Activated CD4-positive, CD25-positive, alpha-beta regulatory T cell treated with anti-CD3 and anti-CD28 coated beads, Interleukin-2, amount 50 U/mL, for 72 hours (primary cell): ENCODE measurements at regions not wholly inside any gene's neighbourhood (a gene's known extent, or its start where the extent isn't known, plus 50 kb on each side); places are given as distances from the start of the nearest gene placed in this dataset.

ENCODE experiments used
- DNase-seq: peaks from one replicate; pipeline ENCODE4 v3.0.0; 2021

- no peak for DNase-seq
Observed at GRCh38 chr3:8366219-8366810, 135.3 kb upstream of the LMCD1 start.

- DNase-seq: no peak
Observed at GRCh38 chr3:8368598-8368997, 133.0 kb upstream of the LMCD1 start.

- DNase-seq: no peak
Observed at GRCh38 chr3:8369638-8370037, 132.0 kb upstream of the LMCD1 start.

- DNase-seq: no peak
Observed at GRCh38 chr3:8371085-8371551, 130.5 kb upstream of the LMCD1 start.

- no peak for DNase-seq
Observed at GRCh38 chr3:8371960-8372463, 129.6 kb upstream of the LMCD1 start.

- no peak for DNase-seq
Observed at GRCh38 chr3:8380904-8381704, 120.5 kb upstream of the LMCD1 start.

- no peak for DNase-seq
Observed at GRCh38 chr3:8385848-8386620, 115.6 kb upstream of the LMCD1 start.

- DNase-seq: no peak
Observed at GRCh38 chr3:8387571-8387970, 114.1 kb upstream of the LMCD1 start.

- no peak for DNase-seq
Observed at GRCh38 chr3:8399686-8400085, 101.9 kb upstream of the LMCD1 start.

GRCh38 chr3:8400911-8401310 lies 100.7 kb upstream of the LMCD1 start:
- DNase-seq: no peak

GRCh38 chr3:8403996-8404395 lies 97.6 kb upstream of the LMCD1 start:
- DNase-seq: no peak

GRCh38 chr3:8405144-8405543 lies 96.5 kb upstream of the LMCD1 start:
- DNase-seq: no peak

GRCh38 chr3:8406479-8406878 lies 95.1 kb upstream of the LMCD1 start:
- no peak for DNase-seq

- no peak for DNase-seq
Observed at GRCh38 chr3:8413337-8413926, 88.2 kb upstream of the LMCD1 start.

- no peak for DNase-seq
Observed at GRCh38 chr3:8416965-8417364, 84.7 kb upstream of the LMCD1 start.

GRCh38 chr3:8420612-8421011 lies 81.0 kb upstream of the LMCD1 start:
- no peak for DNase-seq

GRCh38 chr3:8421267-8421666 lies 80.4 kb upstream of the LMCD1 start:
- no peak for DNase-seq

GRCh38 chr3:8421711-8422110 lies 79.9 kb upstream of the LMCD1 start:
- no peak for DNase-seq

- DNase-seq: no peak
Observed at GRCh38 chr3:8423307-8423706, 78.3 kb upstream of the LMCD1 start.

- DNase-seq: no peak
Observed at GRCh38 chr3:8424281-8424680, 77.3 kb upstream of the LMCD1 start.

GRCh38 chr3:8436661-8437287 lies 64.8 kb upstream of the LMCD1 start:
- DNase-seq: no peak

- no peak for DNase-seq
Observed at GRCh38 chr3:8438507-8439079, 63.0 kb upstream of the LMCD1 start.
